ENCODE measurements at regions not wholly inside any gene's neighbourhood (a gene's known extent, or its start where the extent isn't known, plus 50 kb on each side); places are given as distances from the start of the nearest gene placed in this dataset.

- Mint-ChIP-seq H3K36me3 (ENCODE audit: low read depth) (no peaks in the 10 kb centered on the region), H3K4me1 (no peaks in the 10 kb centered on the region), H3K27me3 (no peaks in the 10 kb centered on the region), H3K27ac (no peak overlapping the region), H3K9me3 (no peaks in the 10 kb centered on the region), H3K4me3 (no peak overlapping the region)
- DNase-seq: no peak
- intact Hi-C loops (cut with micrococcal nuclease): no loop called here
Measured at GRCh38 chr12:97229004-97229403, 233.6 kb upstream of the RMST start.

- H3K4me3 Mint-ChIP-seq: no peak overlapping the region
- no peaks in the 10 kb centered on the region for H3K27me3 Mint-ChIP-seq
- intact Hi-C loops (cut with micrococcal nuclease): no loop called here
- no peak overlapping the region for H3K27ac Mint-ChIP-seq
- H3K4me1 Mint-ChIP-seq: no peaks in the 10 kb centered on the region
- H3K36me3 Mint-ChIP-seq (ENCODE audit: low read depth): no peaks in the 10 kb centered on the region
- no peaks in the 10 kb centered on the region for H3K9me3 Mint-ChIP-seq
- DNase-seq: no peak
Measured at GRCh38 chr12:97235102-97235501, 227.5 kb upstream of the RMST start.

- Mint-ChIP-seq H3K27ac (no peak overlapping the region), H3K36me3 (ENCODE audit: low read depth) (no peaks in the 10 kb centered on the region), H3K4me1 (no peaks in the 10 kb centered on the region), H3K9me3 (no peaks in the 10 kb centered on the region), H3K27me3 (no peaks in the 10 kb centered on the region), H3K4me3 (no peak overlapping the region)
- DNase-seq: no peak
- intact Hi-C loops (cut with micrococcal nuclease): no loop called here
Measured at GRCh38 chr12:97246368-97246767, 216.2 kb upstream of the RMST start.

- Mint-ChIP-seq H3K27ac (no peak overlapping the region), H3K27me3 (no peaks in the 10 kb centered on the region), H3K36me3 (ENCODE audit: low read depth) (no peaks in the 10 kb centered on the region), H3K9me3 (no peaks in the 10 kb centered on the region), H3K4me1 (no peaks in the 10 kb centered on the region), H3K4me3 (no peak overlapping the region)
- DNase-seq: no peak
- intact Hi-C loops (cut with micrococcal nuclease): no loop called here
Measured at GRCh38 chr12:97250483-97250882, 212.1 kb upstream of the RMST start.

- H3K36me3 Mint-ChIP-seq (ENCODE audit: low read depth): no peaks in the 10 kb centered on the region
- no peak for DNase-seq
- intact Hi-C loops (cut with micrococcal nuclease): no loop called here
- H3K27me3 Mint-ChIP-seq: no peaks in the 10 kb centered on the region
- no peaks in the 10 kb centered on the region for H3K9me3 Mint-ChIP-seq
- H3K4me1 Mint-ChIP-seq: no peaks in the 10 kb centered on the region
- no peak overlapping the region for H3K4me3 Mint-ChIP-seq
- H3K27ac Mint-ChIP-seq: no peak overlapping the region
Measured at GRCh38 chr12:97257726-97258125, 204.9 kb upstream of the RMST start.

GRCh38 chr12:97259098-97259497, 203.5 kb upstream of the RMST start:
- no peak for DNase-seq
- H3K9me3 Mint-ChIP-seq: no peaks in the 10 kb centered on the region
- H3K27me3 Mint-ChIP-seq: no peaks in the 10 kb centered on the region
- H3K27ac Mint-ChIP-seq: no peak overlapping the region
- intact Hi-C loops (cut with micrococcal nuclease): no loop called here
- no peak overlapping the region for H3K4me3 Mint-ChIP-seq
- H3K4me1 Mint-ChIP-seq: no peaks in the 10 kb centered on the region
- H3K36me3 Mint-ChIP-seq (ENCODE audit: low read depth): no peaks in the 10 kb centered on the region

- intact Hi-C loops (cut with micrococcal nuclease): no loop called here
- Mint-ChIP-seq H3K27ac (no peak overlapping the region), H3K9me3 (no peaks in the 10 kb centered on the region), H3K4me1 (no peaks in the 10 kb centered on the region), H3K36me3 (ENCODE audit: low read depth) (no peaks in the 10 kb centered on the region), H3K4me3 (no peak overlapping the region), H3K27me3 (no peaks in the 10 kb centered on the region)
- DNase-seq: no peak
Measured at GRCh38 chr12:97260786-97261185, 201.8 kb upstream of the RMST start.

GRCh38 chr12:97267166-97267565, 195.4 kb upstream of the RMST start:
- no peaks in the 10 kb centered on the region for H3K27me3 Mint-ChIP-seq
- no peaks in the 10 kb centered on the region for H3K36me3 Mint-ChIP-seq (ENCODE audit: low read depth)
- no peak overlapping the region for H3K4me3 Mint-ChIP-seq
- H3K9me3 Mint-ChIP-seq: no peaks in the 10 kb centered on the region
- H3K27ac Mint-ChIP-seq: no peak overlapping the region
- no peak for DNase-seq
- intact Hi-C loops (cut with micrococcal nuclease): no loop called here
- H3K4me1 Mint-ChIP-seq: no peaks in the 10 kb centered on the region

- intact Hi-C loops (cut with micrococcal nuclease): no loop called here
Measured at GRCh38 chr12:97267594-97268202, 194.9 kb upstream of the RMST start.

GRCh38 chr12:97272471-97272870, 190.1 kb upstream of the RMST start:
- no peak for DNase-seq
- peaks cover 7% of the 10 kb centered on the region for H3K27me3 Mint-ChIP-seq

More at GRCh38 chr12:97267594-97268202, 194.9 kb upstream of the RMST start:
- Mint-ChIP-seq H3K27me3 (no peaks in the 10 kb centered on the region), H3K36me3 (ENCODE audit: low read depth) (no peaks in the 10 kb centered on the region), H3K27ac (no peak overlapping the region), H3K4me1 (no peaks in the 10 kb centered on the region), H3K4me3 (no peak overlapping the region), H3K9me3 (no peaks in the 10 kb centered on the region)
- DNase-seq: no peak

GRCh38 chr12:97274386-97274785, 188.2 kb upstream of the RMST start:
- H3K27me3 Mint-ChIP-seq: peaks cover 7% of the 10 kb centered on the region
- intact Hi-C loops (cut with micrococcal nuclease): no loop called here
- H3K9me3 Mint-ChIP-seq: no peaks in the 10 kb centered on the region
- no peak overlapping the region for H3K4me3 Mint-ChIP-seq
- H3K27ac Mint-ChIP-seq: no peak overlapping the region
- no peak for DNase-seq
- H3K36me3 Mint-ChIP-seq (ENCODE audit: low read depth): no peaks in the 10 kb centered on the region
- H3K4me1 Mint-ChIP-seq: no peaks in the 10 kb centered on the region

More at GRCh38 chr12:97272471-97272870, 190.1 kb upstream of the RMST start:
- H3K36me3 Mint-ChIP-seq (ENCODE audit: low read depth): no peaks in the 10 kb centered on the region
- H3K27ac Mint-ChIP-seq: no peak overlapping the region
- no peak overlapping the region for H3K4me3 Mint-ChIP-seq
- H3K4me1 Mint-ChIP-seq: no peaks in the 10 kb centered on the region
- intact Hi-C loops (cut with micrococcal nuclease): no loop called here
- H3K9me3 Mint-ChIP-seq: no peaks in the 10 kb centered on the region

- Mint-ChIP-seq H3K9me3 (no peaks in the 10 kb centered on the region), H3K4me3 (no peak overlapping the region), H3K27me3 (peaks cover 7% of the 10 kb centered on the region), H3K4me1 (no peaks in the 10 kb centered on the region), H3K27ac (no peak overlapping the region), H3K36me3 (ENCODE audit: low read depth) (no peaks in the 10 kb centered on the region)
- intact Hi-C loops (cut with micrococcal nuclease): no loop called here
- DNase-seq: no peak
Measured at GRCh38 chr12:97275256-97275655, 187.3 kb upstream of the RMST start.

GRCh38 chr12:97275728-97276590, 186.6 kb upstream of the RMST start:
- Mint-ChIP-seq H3K27ac (no peak overlapping the region), H3K27me3 (peaks cover 7% of the 10 kb centered on the region), H3K9me3 (no peaks in the 10 kb centered on the region), H3K4me1 (no peaks in the 10 kb centered on the region), H3K36me3 (ENCODE audit: low read depth) (no peaks in the 10 kb centered on the region), H3K4me3 (no peak overlapping the region)
- intact Hi-C loops (cut with micrococcal nuclease): no loop called here
- no peak for DNase-seq

GRCh38 chr12:97276661-97277429, 185.8 kb upstream of the RMST start:
- Mint-ChIP-seq H3K4me1 (no peaks in the 10 kb centered on the region), H3K36me3 (ENCODE audit: low read depth) (no peaks in the 10 kb centered on the region), H3K27ac (no peak overlapping the region), H3K4me3 (no peak overlapping the region), H3K27me3 (peaks cover 7% of the 10 kb centered on the region), H3K9me3 (no peaks in the 10 kb centered on the region)
- DNase-seq: no peak
- intact Hi-C loops (cut with micrococcal nuclease): no loop called here
